ENCODE measurements at regions not wholly inside any gene's neighbourhood (a gene's known extent, or its start where the extent isn't known, plus 50 kb on each side); places are given as distances from the start of the nearest gene placed in this dataset.

- ChIA-PET CTCF (interaction anchor here (1.5 kb wide), 1 partner anchor 69 kb away, joined by 6 read pairs; no protein-coding TSS in a partner anchor), SMC1A (ENCODE audit: uncharacterized antibody, unreplicated experiment) (no interaction called here), RAD21 (ENCODE audit: unreplicated experiment) (no interaction called here), POLR2A (no interaction called here)
- Histone ChIP-seq H3K4me3 (no peak overlapping the region), H3K27ac (ENCODE audit: control insufficient read depth, insufficient read depth) (no peak overlapping the region), H3K9ac (ENCODE audit: control insufficient read depth, insufficient read depth, low read length) (no peak overlapping the region), H3K27me3 (replicated peaks in 1 of 2; ENCODE audit: control insufficient read depth in 2 of 2, insufficient read depth in 2 of 2, low read length in 1 of 2) (no peaks in the 10 kb centered on the region), H3K79me2 (ENCODE audit: control insufficient read depth, insufficient read depth, low read length) (no peaks in the 10 kb centered on the region), H3K4me2 (ENCODE audit: control insufficient read depth, insufficient read depth) (no peak overlapping the region), H3K9me3 (replicated peaks; ENCODE audit: control insufficient read depth, insufficient read depth, low read length) (no peaks in the 10 kb centered on the region), H3K36me3 (ENCODE audit: control insufficient read depth in 2 of 2, insufficient read depth in 2 of 2, low read length in 1 of 2) (no peaks in the 10 kb centered on the region), H4K20me1 (ENCODE audit: control insufficient read depth, insufficient read depth) (no peaks in the 10 kb centered on the region), H3K4me1 (ENCODE audit: control insufficient read depth, insufficient read depth, low read length) (no peaks in the 10 kb centered on the region), H2AFZ (ENCODE audit: control insufficient read depth, low read depth, low read length) (no peak overlapping the region)
- intact Hi-C loops (cut with micrococcal nuclease; ENCODE audit: unreplicated experiment) = no loop called here
- WGBS (ENCODE audit: insufficient coverage, insufficient replicate concordance, low lambda C conversion rate, missing lambda C conversion rate) = 89% methylated on average over 4 of the region's 4 CpGs
- DNase-seq (ENCODE audit: low read depth, low spot score) (no peak), FAIRE-seq (no peak), ATAC-seq (no peak)
- BruUV-seq (replicated peaks) = no TSS peak
- TF ChIP-seq NR2F1 (conservative IDR thresholded peaks at IDR 0.05) (no peak), MYC (IDR thresholded peaks at IDR 0.05; ENCODE audit: insufficient read depth, insufficient read length, insufficient replicate concordance, low read length, severe bottlenecking) (no peak), SPI1 (IDR thresholded peaks at IDR 0.05; ENCODE audit: borderline replicate concordance, insufficient read depth, low read depth, low read length) (no peak), JUND (IDR thresholded peaks at IDR 0.05; ENCODE audit: low read depth, low read length) (no peak), YBX1 (IDR thresholded peaks at IDR 0.05) (no peak), REST (IDR thresholded peaks at IDR 0.05; ENCODE audit: low read depth, low read length) (no peak), PBX3 (IDR thresholded peaks at IDR 0.05; ENCODE audit: insufficient replicate concordance, low read depth, low read length) (no peak), NR2C2 (IDR thresholded peaks at IDR 0.05; ENCODE audit: borderline replicate concordance, control insufficient read depth, insufficient read length, low read depth) (no peak), RBBP5 (conservative IDR thresholded peaks at IDR 0.05) (no peak)
- in situ Hi-C loops (cut with MboI) = loop anchor here (25.0 kb wide), 1 partner anchor 477 kb away; no protein-coding TSS in a partner anchor
These were observed 469.2 kb upstream of the PCDH20 start for GRCh38 chr13:61884830-61885229.
